NCI-H128 (cell line): ENCODE measurements at regions not wholly inside any gene's neighbourhood (a gene's known extent, or its start where the extent isn't known, plus 50 kb on each side); places are given as distances from the start of the nearest gene placed in this dataset.

Source experiments
- DNase-seq: peaks from one replicate; lab custom pipeline; 2025; ENCODE audit not compliant: unreplicated experiment; lab: John Stamatoyannopoulos, UW

GRCh38 chr6:225121-225721 is 67.1 kb upstream of the DUSP22 start:
- no peak for DNase-seq

- no peak for DNase-seq
These were observed 66.4 kb upstream of the DUSP22 start for GRCh38 chr6:225907-226306.

GRCh38 chr6:226516-227073 is 65.7 kb upstream of the DUSP22 start:
- DNase-seq: no peak

- no peak for DNase-seq
These were observed 65.1 kb upstream of the DUSP22 start for GRCh38 chr6:227074-227782.

- no peak for DNase-seq
These were observed 64.4 kb upstream of the DUSP22 start for GRCh38 chr6:227812-228338.

- no peak for DNase-seq
These were observed 63.2 kb upstream of the DUSP22 start for GRCh38 chr6:228881-229651.

- no peak for DNase-seq
These were observed 60.5 kb upstream of the DUSP22 start for GRCh38 chr6:231779-232178.

GRCh38 chr6:232982-233640 is 59.2 kb upstream of the DUSP22 start:
- DNase-seq: no peak

- DNase-seq: no peak
These were observed 57.4 kb upstream of the DUSP22 start for GRCh38 chr6:234706-235372.

GRCh38 chr6:235763-236360 is 56.4 kb upstream of the DUSP22 start:
- DNase-seq: no peak

- no peak for DNase-seq
These were observed 55.8 kb upstream of the DUSP22 start for GRCh38 chr6:236519-236918.

GRCh38 chr6:240151-240550 is 52.1 kb upstream of the DUSP22 start:
- DNase-seq: no peak

GRCh38 chr6:241336-241865 is 50.9 kb upstream of the DUSP22 start:
- DNase-seq: no peak
